Neural cell (in vitro differentiated cells): ENCODE measurements at regions not wholly inside any gene's neighbourhood (a gene's known extent, or its start where the extent isn't known, plus 50 kb on each side); places are given as distances from the start of the nearest gene placed in this dataset.

Experiments used
- CTCF ChIP-seq: fragments of 450-650 bp; IDR thresholded peaks from 2 replicates; pipeline ENCODE4 v1.5.1; 2014; ENCODE audit warnings: antibody characterized with exemption, mild to moderate bottlenecking, moderate library complexity; ENCODE audit not compliant: poor library complexity, severe bottlenecking
- MXI1 ChIP-seq: fragments of 450-650 bp; conservative IDR thresholded peaks from 2 replicates; pipeline ENCODE4 v1.6.1; 2014; ENCODE audit warnings: antibody characterized with exemption, mild to moderate bottlenecking; ENCODE audit not compliant: poor library complexity, severe bottlenecking
- POLR2AphosphoS5 ChIP-seq: IDR thresholded peaks from 2 replicates; pipeline ENCODE4 v1.6.1; 2012
- RAD21 ChIP-seq: fragments of 450-650 bp; conservative IDR thresholded peaks from 2 replicates; pipeline ENCODE4 v1.6.1; 2014; ENCODE audit warnings: antibody characterized with exemption, mild to moderate bottlenecking, moderate library complexity
- REST ChIP-seq: IDR thresholded peaks from 2 replicates; pipeline ENCODE4 v1.6.1; 2012; ENCODE audit warnings: borderline replicate concordance

GRCh38 chr1:104801344-104801743, 1051.6 kb downstream of the AMY1C start:
- TF ChIP-seq CTCF, result no peak
- TF ChIP-seq MXI1, result no peak
- TF ChIP-seq RAD21, result no peak
- peak; percentile 92 for TF ChIP-seq POLR2AphosphoS5
- TF ChIP-seq REST, result no peak
